ENCODE measurements at regions not wholly inside any gene's neighbourhood (a gene's known extent, or its start where the extent isn't known, plus 50 kb on each side); places are given as distances from the start of the nearest gene placed in this dataset.

- no peaks in the 10 kb centered on the region for H3K4me1 Mint-ChIP-seq (ENCODE audit: low read depth, unreplicated experiment)
- no peak overlapping the region for H3K4me3 ChIP-seq (ENCODE audit: insufficient read depth, low read depth, low read length)
- H3K27ac Mint-ChIP-seq (ENCODE audit: unreplicated experiment) = no peak overlapping the region
- H3K27ac ChIP-seq (ENCODE audit: low read depth, low read length) = no peak overlapping the region
- FAIRE-seq (no peak), DNase-seq (ENCODE audit: low read depth) (no peak)
- no peaks in the 10 kb centered on the region for H3K36me3 Mint-ChIP-seq (ENCODE audit: low read depth, unreplicated experiment)
- no peak overlapping the region for H2AFZ ChIP-seq (ENCODE audit: low read depth, low read length)
- H3K79me2 ChIP-seq (ENCODE audit: insufficient read depth, low read length) = no peaks in the 10 kb centered on the region
- no peak overlapping the region for H3K4me2 ChIP-seq (ENCODE audit: low read length)
- no peaks in the 10 kb centered on the region for H4K20me1 ChIP-seq (ENCODE audit: insufficient read depth, low read length)
- no peaks in the 10 kb centered on the region for H3K9me3 ChIP-seq (ENCODE audit: insufficient read depth, low read depth, low read length)
- H3K27me3 ChIP-seq (ENCODE audit: insufficient read depth, low read length) = peaks cover 22% of the 10 kb centered on the region
- H3K27me3 Mint-ChIP-seq (ENCODE audit: low read depth, unreplicated experiment) = peaks cover 29% of the 10 kb centered on the region
- H3K36me3 ChIP-seq (ENCODE audit: insufficient read depth, low read length) = no peaks in the 10 kb centered on the region
- H3K9ac ChIP-seq (ENCODE audit: low read length) = no peak overlapping the region
- H3K9me3 Mint-ChIP-seq (ENCODE audit: unreplicated experiment) = peaks cover 10% of the 10 kb centered on the region
- no peak for TF ChIP-seq EZH2 (IDR thresholded peaks at IDR 0.05; ENCODE audit: insufficient read depth, low read length)
- no peak for TF ChIP-seq CTCF (IDR thresholded peaks at IDR 0.05; ENCODE audit: insufficient read depth, low read depth, low read length)
- H3K4me1 ChIP-seq (ENCODE audit: insufficient read depth, low read length) = no peaks in the 10 kb centered on the region
- H3K4me3 Mint-ChIP-seq (ENCODE audit: unreplicated experiment) = no peak overlapping the region
Observed at GRCh38 chr2:70397186-70397585, 95.3 kb upstream of the FAM136A start.

GRCh38 chr2:70396612-70397011, 94.7 kb upstream of the FAM136A start:
- Histone ChIP-seq H3K27ac (ENCODE audit: low read depth, low read length) (no peak overlapping the region), H3K4me1 (ENCODE audit: insufficient read depth, low read length) (no peaks in the 10 kb centered on the region), H3K79me2 (ENCODE audit: insufficient read depth, low read length) (no peaks in the 10 kb centered on the region), H3K4me2 (ENCODE audit: low read length) (no peak overlapping the region), H3K9ac (ENCODE audit: low read length) (no peak overlapping the region), H3K9me3 (ENCODE audit: insufficient read depth, low read depth, low read length) (no peaks in the 10 kb centered on the region), H2AFZ (ENCODE audit: low read depth, low read length) (no peak overlapping the region), H3K4me3 (ENCODE audit: insufficient read depth, low read depth, low read length) (no peak overlapping the region), H3K27me3 (ENCODE audit: insufficient read depth, low read length) (peaks cover 23% of the 10 kb centered on the region), H4K20me1 (ENCODE audit: insufficient read depth, low read length) (no peaks in the 10 kb centered on the region), H3K36me3 (ENCODE audit: insufficient read depth, low read length) (no peaks in the 10 kb centered on the region)
- H3K4me1 Mint-ChIP-seq (ENCODE audit: low read depth, unreplicated experiment) = no peaks in the 10 kb centered on the region
- FAIRE-seq (no peak), DNase-seq (ENCODE audit: low read depth) (no peak)
- no peaks in the 10 kb centered on the region for H3K36me3 Mint-ChIP-seq (ENCODE audit: low read depth, unreplicated experiment)
- TF ChIP-seq EZH2 (IDR thresholded peaks at IDR 0.05; ENCODE audit: insufficient read depth, low read length) = no peak
- TF ChIP-seq CTCF (IDR thresholded peaks at IDR 0.05; ENCODE audit: insufficient read depth, low read depth, low read length) = no peak
- no peak overlapping the region for H3K4me3 Mint-ChIP-seq (ENCODE audit: unreplicated experiment)
- H3K27me3 Mint-ChIP-seq (ENCODE audit: low read depth, unreplicated experiment) = peaks cover 32% of the 10 kb centered on the region
- H3K9me3 Mint-ChIP-seq (ENCODE audit: unreplicated experiment) = peaks cover 10% of the 10 kb centered on the region
- no peak overlapping the region for H3K27ac Mint-ChIP-seq (ENCODE audit: unreplicated experiment)

- Histone ChIP-seq H3K9ac (ENCODE audit: low read length) (no peak overlapping the region), H3K27me3 (ENCODE audit: insufficient read depth, low read length) (peaks cover 18% of the 10 kb centered on the region), H3K4me3 (ENCODE audit: insufficient read depth, low read depth, low read length) (no peak overlapping the region), H3K4me2 (ENCODE audit: low read length) (no peak overlapping the region), H3K27ac (ENCODE audit: low read depth, low read length) (no peak overlapping the region), H4K20me1 (ENCODE audit: insufficient read depth, low read length) (no peaks in the 10 kb centered on the region), H3K9me3 (ENCODE audit: insufficient read depth, low read depth, low read length) (no peaks in the 10 kb centered on the region), H3K36me3 (ENCODE audit: insufficient read depth, low read length) (no peaks in the 10 kb centered on the region), H2AFZ (ENCODE audit: low read depth, low read length) (no peak overlapping the region), H3K4me1 (ENCODE audit: insufficient read depth, low read length) (no peaks in the 10 kb centered on the region), H3K79me2 (ENCODE audit: insufficient read depth, low read length) (no peaks in the 10 kb centered on the region)
- no peak for DNase-seq (ENCODE audit: low read depth)
- H3K9me3 Mint-ChIP-seq (ENCODE audit: unreplicated experiment) = peaks cover 9% of the 10 kb centered on the region
- H3K36me3 Mint-ChIP-seq (ENCODE audit: low read depth, unreplicated experiment) = no peaks in the 10 kb centered on the region
- no peak overlapping the region for H3K27ac Mint-ChIP-seq (ENCODE audit: unreplicated experiment)
- H3K4me3 Mint-ChIP-seq (ENCODE audit: unreplicated experiment) = no peak overlapping the region
- H3K4me1 Mint-ChIP-seq (ENCODE audit: low read depth, unreplicated experiment) = no peaks in the 10 kb centered on the region
- FAIRE-seq = no peak
- TF ChIP-seq EZH2 (IDR thresholded peaks at IDR 0.05; ENCODE audit: insufficient read depth, low read length) (no peak), CTCF (IDR thresholded peaks at IDR 0.05; ENCODE audit: insufficient read depth, low read depth, low read length) (no peak)
- H3K27me3 Mint-ChIP-seq (ENCODE audit: low read depth, unreplicated experiment) = peaks cover 34% of the 10 kb centered on the region
Observed at GRCh38 chr2:70393881-70394280, 92.0 kb upstream of the FAM136A start.

Measured in astrocyte (in vitro differentiated cells and primary cell).